Neural progenitor cell (in vitro differentiated cells): ENCODE measurements at regions not wholly inside any gene's neighbourhood (a gene's known extent, or its start where the extent isn't known, plus 50 kb on each side); places are given as distances from the start of the nearest gene placed in this dataset.

Source experiments
- DNase-seq: peaks from one replicate; pipeline ENCODE4 v3.0.0-alpha.2; 2016; ENCODE audit warnings: low spot score
- H2AFZ ChIP-seq: fragments of 200-600 bp; sonication (generic); replicated peaks from 2 replicates; pipeline ENCODE4 v1.6.1; 2016; ENCODE audit warnings: antibody characterized with exemption
- H3F3A ChIP-seq: fragments of 200-600 bp; sonication (generic); 2 replicates; pipeline ENCODE4 v1.6.1; 2016; ENCODE audit warnings: antibody characterized with exemption, low read depth
- H3K27ac ChIP-seq: fragments of 200-600 bp; sonication (generic); 2 replicates; pipeline ENCODE4 v1.5.1; 2016; ENCODE audit warnings: mild to moderate bottlenecking
- H3K27me3 ChIP-seq: fragments of 200-600 bp; sonication (generic); 2 replicates; pipeline ENCODE4 v1.6.1; 2016; ENCODE audit warnings: mild to moderate bottlenecking, moderate library complexity
- H3K36me3 ChIP-seq: fragments of 200-600 bp; sonication (generic); 2 replicates; pipeline ENCODE4 v1.5.1; 2016
- H3K4me1 ChIP-seq: fragments of 200-600 bp; sonication (generic); 2 replicates; pipeline ENCODE4 v1.6.1; 2016; ENCODE audit warnings: mixed run types
- H3K4me2 ChIP-seq: fragments of 200-600 bp; sonication (generic); 2 replicates; pipeline ENCODE4 v1.6.1; 2016
- H3K4me3 ChIP-seq: fragments of 200-600 bp; sonication (generic); 2 replicates; pipeline ENCODE4 v1.5.1; 2016
- H3K79me2 ChIP-seq: fragments of 200-600 bp; sonication (generic); 2 replicates; pipeline ENCODE4 v1.6.1; 2016; ENCODE audit warnings: low read depth
- H3K9ac ChIP-seq: fragments of 200-600 bp; sonication (generic); 2 replicates; pipeline ENCODE4 v1.6.1; 2016
- H3K9me3 ChIP-seq: fragments of 200-600 bp; sonication (generic); 2 replicates; pipeline ENCODE4 v1.5.1; 2016; ENCODE audit warnings: low read depth
- H4K20me1 ChIP-seq: fragments of 200-600 bp; sonication (generic); 2 replicates; pipeline ENCODE4 v1.6.1; 2016; ENCODE audit warnings: low read depth
- H3K27ac Mint-ChIP-seq: 3 replicates; pipeline ENCODE4 v1.8.0; 2021; ENCODE audit warnings: mixed read lengths
- H3K27me3 Mint-ChIP-seq: 2 replicates; pipeline ENCODE4 v1.8.0; 2022; ENCODE audit warnings: low read depth, mild to moderate bottlenecking, inconsistent platforms, moderate library complexity, mixed read lengths; ENCODE audit not compliant: insufficient read depth
- H3K36me3 Mint-ChIP-seq: 3 replicates; pipeline ENCODE4 v1.8.0; 2021; ENCODE audit warnings: mixed read lengths
- H3K4me1 Mint-ChIP-seq: 3 replicates; pipeline ENCODE4 v1.8.0; 2021; ENCODE audit warnings: mixed read lengths
- H3K4me3 Mint-ChIP-seq: 3 replicates; pipeline ENCODE4 v1.8.0; 2021; ENCODE audit warnings: mild to moderate bottlenecking, moderate library complexity, mixed read lengths
- H3K9me3 Mint-ChIP-seq: 3 replicates; pipeline ENCODE4 v1.8.0; 2020; ENCODE audit warnings: mixed read lengths
- CTCF ChIP-seq: fragments of 200-600 bp; sonication (generic); IDR thresholded peaks from 2 replicates; pipeline ENCODE4 v1.5.1; 2017; ENCODE audit warnings: antibody characterized with exemption, mild to moderate bottlenecking
- EZH2 ChIP-seq: fragments of 200-600 bp; sonication (generic); IDR thresholded peaks from 2 replicates; pipeline ENCODE4 v1.6.1; 2017; ENCODE audit warnings: antibody characterized with exemption, mild to moderate bottlenecking, moderate library complexity
- EZH2phosphoT487 ChIP-seq: fragments of 200-600 bp; sonication (generic); IDR thresholded peaks from 2 replicates; pipeline ENCODE4 v1.6.1; 2017; ENCODE audit warnings: antibody characterized with exemption

- no peak overlapping the region for H2AFZ ChIP-seq
- H3K4me3 ChIP-seq, result no peak overlapping the region
- H3K9me3 ChIP-seq, result peaks cover 7% of the 10 kb centered on the region
- no peak for TF ChIP-seq CTCF
- TF ChIP-seq EZH2phosphoT487, result no peak
- H3K27ac Mint-ChIP-seq, result no peak overlapping the region
- no peaks in the 10 kb centered on the region for H3K79me2 ChIP-seq
- H3F3A ChIP-seq, result no peaks in the 10 kb centered on the region
- H3K4me3 Mint-ChIP-seq, result no peak overlapping the region
- H4K20me1 ChIP-seq, result no peaks in the 10 kb centered on the region
- H3K36me3 ChIP-seq, result no peaks in the 10 kb centered on the region
- no peaks in the 10 kb centered on the region for H3K27me3 ChIP-seq
- peaks cover 4% of the 10 kb centered on the region for H3K9me3 Mint-ChIP-seq
- H3K27me3 Mint-ChIP-seq, result peaks cover 2% of the 10 kb centered on the region
- H3K4me2 ChIP-seq, result no peak overlapping the region
- H3K9ac ChIP-seq, result no peak overlapping the region
- H3K4me1 Mint-ChIP-seq, result no peaks in the 10 kb centered on the region
- no peaks in the 10 kb centered on the region for H3K36me3 Mint-ChIP-seq
- H3K4me1 ChIP-seq, result no peaks in the 10 kb centered on the region
- H3K27ac ChIP-seq, result no peak overlapping the region
- no peak for DNase-seq
Measured at GRCh38 chr9:113748135-113748534, 128.0 kb upstream of the ZNF618 start.

- DNase-seq, result no peak
- H3K27me3 Mint-ChIP-seq, result peaks cover 2% of the 10 kb centered on the region
- Histone ChIP-seq H2AFZ (no peak overlapping the region), H3K4me1 (peaks cover 4% of the 10 kb centered on the region), H4K20me1 (no peaks in the 10 kb centered on the region), H3K36me3 (no peaks in the 10 kb centered on the region), H3K27me3 (no peaks in the 10 kb centered on the region), H3K79me2 (no peaks in the 10 kb centered on the region), H3K4me2 (no peak overlapping the region), H3K9ac (no peak overlapping the region), H3K27ac (no peak overlapping the region), H3K4me3 (no peak overlapping the region), H3F3A (no peaks in the 10 kb centered on the region), H3K9me3 (no peaks in the 10 kb centered on the region)
- H3K27ac Mint-ChIP-seq, result no peak overlapping the region
- no peaks in the 10 kb centered on the region for H3K36me3 Mint-ChIP-seq
- H3K4me3 Mint-ChIP-seq, result no peak overlapping the region
- TF ChIP-seq EZH2phosphoT487, result no peak
- no peak for TF ChIP-seq CTCF
- TF ChIP-seq EZH2, result no peak
- H3K9me3 Mint-ChIP-seq, result peaks cover 6% of the 10 kb centered on the region
- peaks cover 26% of the 10 kb centered on the region for H3K4me1 Mint-ChIP-seq
Measured at GRCh38 chr9:113753398-113754119, 122.5 kb upstream of the ZNF618 start.

- Histone ChIP-seq H2AFZ (no peak overlapping the region), H3K4me2 (no peak overlapping the region), H3K27ac (no peak overlapping the region), H3K4me3 (no peak overlapping the region), H3K9ac (no peak overlapping the region), H3K27me3 (no peaks in the 10 kb centered on the region), H3K79me2 (no peaks in the 10 kb centered on the region), H3K9me3 (no peaks in the 10 kb centered on the region), H3F3A (no peaks in the 10 kb centered on the region), H3K36me3 (no peaks in the 10 kb centered on the region), H3K4me1 (peaks cover 4% of the 10 kb centered on the region), H4K20me1 (no peaks in the 10 kb centered on the region)
- Mint-ChIP-seq H3K27me3 (peaks cover 2% of the 10 kb centered on the region), H3K27ac (no peak overlapping the region), H3K9me3 (peaks cover 4% of the 10 kb centered on the region), H3K4me3 (no peak overlapping the region), H3K4me1 (peaks cover 26% of the 10 kb centered on the region), H3K36me3 (no peaks in the 10 kb centered on the region)
- no peak for TF ChIP-seq EZH2phosphoT487
- TF ChIP-seq EZH2, result no peak
- TF ChIP-seq CTCF, result no peak
- DNase-seq, result no peak
Measured at GRCh38 chr9:113754739-113755138, 121.4 kb upstream of the ZNF618 start.
